H1 (cell line): ENCODE measurements at regions not wholly inside any gene's neighbourhood (a gene's known extent, or its start where the extent isn't known, plus 50 kb on each side); places are given as distances from the start of the nearest gene placed in this dataset.

ENCODE experiments used
- CBX8 ChIP-seq: fragments of 300-800, 300-1000 bp; sonication (generic); IDR thresholded peaks from 2 replicates; pipeline ENCODE4 v1.7.1; 2016; ENCODE audit warnings: low read depth, low read length, borderline replicate concordance
- CTCF ChIP-seq, 3 experiments: IDR thresholded peaks; 1 replicate in 2 of 3; 2 replicates in 1 of 3; pipeline versions ENCODE4 v1.5.1 to v1.6.1; 2011; ENCODE audit warnings: low read length in 3 of 3, mild to moderate bottlenecking in 3 of 3, inconsistent platforms in 2 of 3, low read depth in 1 of 3, moderate library complexity in 1 of 3; ENCODE audit not compliant: insufficient read depth in 1 of 3; ENCODE audit errors: control extremely low read depth in 1 of 3
- EGR1 ChIP-seq: IDR thresholded peaks from 2 replicates; pipeline ENCODE4 v1.6.1; 2011; ENCODE audit warnings: low read depth, low read length, borderline replicate concordance
- GABPA ChIP-seq: IDR thresholded peaks from 2 replicates; pipeline ENCODE4 v1.6.1; 2011; ENCODE audit warnings: mild to moderate bottlenecking, low read length, moderate library complexity, borderline replicate concordance; ENCODE audit not compliant: insufficient read depth
- GTF2F1 ChIP-seq: IDR thresholded peaks from 2 replicates; pipeline ENCODE4 v1.6.1; 2012; ENCODE audit warnings: low read depth, low read length, improper control_type of control experiment, borderline replicate concordance
- KDM4A ChIP-seq: IDR thresholded peaks from one replicate; pipeline ENCODE4 v1.7.1; 2012; ENCODE audit warnings: low read depth, mild to moderate bottlenecking, moderate library complexity, low read length, inconsistent platforms; ENCODE audit not compliant: severe bottlenecking
- NANOG ChIP-seq: IDR thresholded peaks from 2 replicates; pipeline ENCODE4 v1.6.1; 2011; ENCODE audit warnings: low read length, low read depth, mild to moderate bottlenecking, inconsistent platforms; ENCODE audit not compliant: insufficient read depth, poor library complexity, severe bottlenecking
- TEAD4 ChIP-seq: IDR thresholded peaks from 2 replicates; pipeline ENCODE4 v1.6.1; 2012; ENCODE audit warnings: low read depth, low read length, inconsistent platforms, mixed read lengths
- YY1 ChIP-seq: IDR thresholded peaks from 2 replicates; pipeline ENCODE4 v1.6.1; 2011; ENCODE audit warnings: low read depth, mild to moderate bottlenecking, low read length

- TF ChIP-seq YY1 = no peak
- TF ChIP-seq CTCF (IDR thresholded peaks at IDR 0.05; ENCODE audit: control extremely low read depth in 1 of 3, insufficient read depth in 1 of 3, low read depth in 1 of 3, low read length in 3 of 3) = no peak
- TF ChIP-seq KDM4A = no peak
- TF ChIP-seq EGR1 = no peak
- no peak for TF ChIP-seq GTF2F1
- no peak for TF ChIP-seq NANOG
- no peak for TF ChIP-seq TEAD4
- TF ChIP-seq GABPA = no peak
- TF ChIP-seq CBX8 = no peak
Measured at GRCh38 chr7:45389073-45389872, 184.9 kb upstream of the ADCY1 start (continued).
